Kidney glomerular epithelial cell (primary cell): ENCODE measurements at regions not wholly inside any gene's neighbourhood (a gene's known extent, or its start where the extent isn't known, plus 50 kb on each side); places are given as distances from the start of the nearest gene placed in this dataset.

ENCODE experiments used
- DNase-seq: peaks from one replicate; lab custom pipeline; 2025; lab: John Stamatoyannopoulos, UW

DNA sequence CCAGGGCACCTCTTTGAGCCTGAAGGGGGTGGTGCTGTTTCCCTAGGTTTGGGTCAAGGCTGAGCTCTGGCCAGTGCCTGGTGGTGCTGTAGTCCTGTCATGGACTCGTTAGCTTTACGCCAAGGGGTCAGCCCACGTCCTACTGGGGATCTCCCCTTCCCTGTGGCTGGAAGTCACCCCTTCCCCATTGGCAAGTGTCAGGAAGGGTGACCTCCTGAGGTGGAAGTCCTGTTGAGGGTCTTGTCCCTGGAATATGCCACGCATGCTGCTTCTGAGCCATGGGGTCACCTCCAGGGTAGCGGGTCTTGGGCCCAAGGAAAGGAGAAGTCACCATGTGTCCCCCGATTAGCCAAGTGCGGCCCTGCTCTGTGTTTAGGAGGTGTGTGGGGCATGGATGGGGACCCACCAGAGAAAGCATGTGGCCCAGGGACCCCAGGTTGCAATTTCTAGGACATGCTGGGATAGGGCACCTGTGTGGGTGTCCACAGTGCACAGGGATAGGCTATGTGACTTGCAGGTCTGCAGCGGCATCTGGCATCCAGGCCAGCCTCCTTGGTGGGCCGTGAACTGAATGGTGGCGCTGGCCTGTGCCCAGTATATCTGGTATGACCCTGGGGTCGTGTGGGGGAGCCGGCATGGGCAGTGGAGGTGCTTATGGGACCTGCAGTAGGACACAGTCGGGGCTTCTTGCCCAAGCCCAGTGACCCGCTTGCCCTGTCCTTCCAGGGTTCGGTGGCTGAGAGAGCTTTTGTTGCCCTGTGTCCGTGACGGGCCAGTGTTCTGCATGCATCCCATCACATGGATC lies 226.7 kb downstream of the SNRPN start:
- no peak for DNase-seq

DNA sequence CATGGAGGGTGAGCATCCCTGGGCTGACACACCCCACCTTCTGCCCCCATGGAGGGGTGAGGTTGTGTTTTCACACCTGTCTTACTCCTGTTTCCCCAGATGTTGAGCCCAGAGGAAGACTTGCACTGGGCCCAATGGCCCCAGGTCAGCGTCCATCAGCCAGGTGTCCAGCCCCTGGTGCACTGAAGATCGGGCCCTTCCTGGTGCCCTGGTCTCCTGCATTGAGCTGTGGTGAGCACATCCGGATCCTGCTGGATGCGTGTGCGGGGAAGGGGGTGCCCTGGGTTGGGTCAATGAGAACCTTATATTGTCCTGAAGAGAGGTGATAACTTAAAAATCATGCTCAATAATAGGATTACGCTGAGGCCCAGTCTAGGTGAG lies 227.3 kb downstream of the SNRPN start:
- no peak for DNase-seq

DNA sequence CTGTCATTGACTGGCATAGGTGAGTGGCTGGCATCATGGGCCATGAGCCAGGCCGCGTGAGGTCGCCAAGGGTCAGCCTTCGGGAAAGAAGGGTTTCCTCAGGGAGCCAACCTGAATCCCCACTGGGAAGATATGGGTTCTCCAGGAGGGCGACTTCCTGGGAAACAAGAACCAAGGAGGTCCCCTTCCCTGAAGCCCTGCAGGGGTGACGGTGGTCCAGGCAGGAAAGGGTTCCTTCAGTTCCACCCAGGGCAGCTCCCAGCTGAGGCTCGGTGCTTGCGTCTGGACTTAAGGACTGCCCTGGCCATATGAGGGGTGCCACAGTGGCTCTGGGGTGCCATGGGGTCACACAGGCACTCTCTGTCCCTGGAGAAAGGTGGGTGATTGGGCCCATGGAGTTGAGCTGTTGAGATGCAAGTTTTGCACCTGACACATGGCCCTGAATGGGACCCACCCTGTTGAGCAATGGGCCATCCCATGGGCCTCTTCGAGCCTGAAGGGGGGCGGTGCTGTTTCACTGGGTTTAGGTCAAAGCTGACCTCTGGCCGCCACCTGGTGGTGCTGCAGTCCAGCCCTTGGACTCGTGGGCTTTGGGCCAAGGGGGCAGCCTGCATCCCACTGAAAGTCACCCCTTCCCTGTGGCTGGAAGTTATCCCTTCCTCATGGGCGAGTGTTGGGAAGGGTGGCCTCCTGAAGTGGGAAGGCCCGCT lies 228.1 kb downstream of the SNRPN start:
- DNase-seq: no peak

DNA sequence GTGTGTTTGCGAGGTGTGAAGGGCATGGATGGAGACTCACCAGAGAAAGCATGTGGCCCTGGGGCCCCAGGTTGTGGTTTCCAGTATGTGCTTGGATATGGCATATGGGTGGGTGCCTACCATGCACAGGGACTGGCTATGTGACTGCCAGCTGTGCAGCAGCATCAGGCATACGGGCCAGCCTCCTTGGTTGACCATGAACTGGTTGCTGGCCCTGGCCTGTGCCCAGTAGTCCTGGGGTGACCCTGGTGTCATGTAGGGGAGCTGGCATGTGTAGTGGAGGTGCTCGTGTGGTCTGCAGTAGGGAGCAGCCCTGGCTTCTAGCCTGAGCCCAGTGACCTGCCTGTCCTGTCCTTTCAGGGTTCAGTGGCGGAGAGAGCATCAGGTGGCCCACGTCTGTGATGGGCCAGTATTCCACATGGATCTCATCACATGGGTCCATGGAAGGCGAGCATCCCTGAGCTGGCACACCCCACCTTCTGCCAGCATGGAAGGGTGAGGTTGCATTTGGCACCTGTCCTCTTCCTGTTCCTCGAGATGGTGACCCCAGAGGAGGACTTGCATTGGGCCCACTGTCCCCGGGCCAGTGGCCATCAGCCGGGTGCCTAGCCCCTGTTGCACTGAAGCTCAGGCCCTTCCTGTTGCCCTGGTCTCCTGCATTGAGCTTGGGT lies 228.9 kb downstream of the SNRPN start:
- DNase-seq: no peak

DNA sequence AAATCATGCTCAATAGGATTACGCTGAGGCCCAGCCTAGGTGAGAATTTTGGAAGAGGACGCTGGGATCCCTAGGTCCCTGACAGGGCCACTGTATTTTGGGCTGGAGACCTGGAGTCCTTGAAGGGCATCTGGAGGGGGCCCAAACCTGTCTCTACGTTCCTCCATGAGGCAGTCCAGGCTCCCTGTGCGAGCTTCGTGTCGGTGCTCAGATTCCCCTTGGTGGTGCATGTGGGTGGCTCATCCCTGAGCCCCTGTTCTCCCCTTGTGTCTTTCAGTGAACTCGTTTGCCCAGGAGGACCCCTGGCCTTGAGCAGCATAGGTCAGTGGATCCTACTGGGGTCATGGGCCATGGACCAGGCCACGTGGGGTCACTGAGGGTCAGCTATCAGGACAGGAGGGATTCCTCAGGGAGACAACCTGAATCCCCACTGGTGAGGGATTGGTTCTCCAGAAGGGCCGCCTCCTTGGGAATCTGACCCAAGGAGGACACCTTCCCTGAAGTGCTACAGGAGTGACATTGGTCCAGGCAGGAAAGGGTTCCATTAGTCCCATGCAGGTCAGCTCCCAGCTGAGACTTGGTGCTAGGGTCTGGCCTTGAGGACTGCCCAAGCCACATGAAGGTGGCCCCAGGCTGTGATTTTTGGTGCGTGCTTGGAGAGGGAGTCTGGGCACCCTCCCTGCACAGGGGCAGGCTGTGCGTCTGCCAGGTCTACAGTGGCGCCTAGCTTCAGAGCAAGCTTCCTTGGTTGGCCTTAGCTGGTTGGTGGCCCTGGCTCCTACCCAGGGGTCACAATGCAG lies 229.8 kb downstream of the SNRPN start:
- no peak for DNase-seq

DNA sequence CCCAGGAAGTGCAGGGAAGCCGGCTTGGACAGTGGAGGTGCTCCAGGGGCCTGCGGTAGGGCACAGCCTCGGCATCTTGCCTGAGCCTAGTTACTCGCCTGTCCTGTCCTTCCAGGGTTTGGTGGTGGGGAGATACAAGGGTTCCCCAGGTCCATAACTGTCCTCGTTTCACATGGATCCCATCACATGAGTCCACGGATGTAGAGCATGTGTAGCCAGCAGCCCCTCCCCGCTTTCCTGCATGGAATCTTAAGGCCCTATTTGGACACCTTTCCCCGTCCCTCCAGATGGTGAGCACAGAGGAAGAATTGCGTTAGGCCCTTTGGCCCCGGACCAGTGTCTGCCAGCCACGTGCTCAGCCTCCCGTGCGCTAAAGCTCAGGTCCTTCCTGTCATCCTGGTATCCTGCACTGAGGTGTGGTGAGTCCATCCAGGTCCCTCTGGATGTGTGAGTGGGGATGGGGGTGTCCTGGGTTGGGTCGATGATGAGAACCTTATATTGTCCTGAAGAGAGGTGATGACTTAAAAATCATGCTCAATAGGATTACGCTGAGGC lies 230.4 kb downstream of the SNRPN start:
- no peak for DNase-seq

DNA sequence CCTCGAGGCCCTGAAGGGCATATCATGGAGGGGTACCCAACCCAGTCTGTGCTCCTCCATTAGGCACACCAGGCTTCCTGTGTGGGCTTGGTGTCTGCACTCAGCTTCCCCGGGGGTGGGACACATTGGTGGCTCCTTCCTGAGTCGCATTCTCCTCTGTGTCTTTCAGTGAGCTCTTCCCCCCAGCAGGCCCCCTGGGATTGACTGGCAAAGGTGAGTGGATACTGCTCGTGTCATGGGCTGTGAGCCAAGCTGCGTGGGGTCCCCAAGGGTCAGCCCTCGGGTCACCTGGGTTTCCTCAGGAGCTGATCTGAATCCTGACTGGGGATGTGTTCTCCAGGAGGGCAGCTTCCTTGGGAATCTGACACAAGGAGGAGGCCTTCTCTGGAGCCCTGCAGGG lies 231.0 kb downstream of the SNRPN start:
- no peak for DNase-seq

DNA sequence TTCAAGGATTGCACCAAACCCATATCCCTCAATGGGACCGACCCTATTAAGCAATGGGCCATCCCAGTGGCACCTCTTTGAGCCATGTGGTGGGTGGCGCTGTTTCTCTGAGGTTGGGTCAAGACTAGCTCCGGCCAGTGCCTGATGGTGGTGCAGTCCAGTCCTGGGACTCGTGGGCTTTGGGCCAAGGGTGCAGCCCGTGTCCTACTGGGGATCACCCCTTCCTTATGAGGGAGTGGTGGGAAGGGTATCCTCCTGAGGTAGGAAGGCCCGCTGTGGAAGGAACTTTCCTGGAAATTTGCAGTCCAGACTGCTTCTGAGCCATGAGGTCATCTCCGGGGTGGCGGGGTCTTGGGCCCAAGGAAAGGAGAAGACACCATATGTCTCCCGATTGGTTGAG lies 231.6 kb downstream of the SNRPN start:
- no peak for DNase-seq

DNA sequence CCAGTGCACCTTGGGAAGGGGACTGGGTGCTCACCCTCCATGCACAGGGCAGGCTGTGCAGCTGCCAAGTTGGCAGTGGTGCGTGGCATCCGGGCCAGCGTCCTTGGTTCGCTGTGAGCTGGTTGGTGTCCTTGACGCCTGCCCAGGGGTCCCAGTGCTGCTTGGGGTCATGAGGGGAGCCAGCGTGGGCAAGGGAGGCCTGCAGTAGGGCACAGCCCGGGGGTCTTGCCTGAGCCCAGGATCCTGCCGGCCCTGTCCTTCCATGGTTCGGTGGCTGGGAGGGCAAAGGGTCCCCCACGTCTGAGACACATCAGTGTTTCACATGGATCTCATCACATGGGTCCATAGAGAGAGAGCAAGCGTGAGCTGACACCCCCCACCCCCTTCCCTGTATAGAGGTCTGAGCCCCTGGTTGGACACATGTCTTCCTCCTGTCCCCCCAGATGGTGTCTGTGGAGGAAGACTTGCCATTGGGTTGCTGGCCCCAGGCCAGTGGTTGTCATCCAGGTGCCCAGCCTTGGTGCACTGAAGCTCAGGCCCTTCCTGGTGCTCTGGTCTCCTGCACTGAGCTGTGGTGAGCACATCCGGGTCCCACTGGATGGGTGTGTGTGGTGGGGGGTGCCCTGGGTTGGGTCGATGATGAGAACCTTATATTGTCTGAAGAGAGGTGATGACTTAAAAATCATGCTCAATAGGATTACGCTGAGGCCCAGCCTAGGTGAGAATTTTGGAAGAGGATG lies 232.3 kb downstream of the SNRPN start:
- no peak for DNase-seq

DNA sequence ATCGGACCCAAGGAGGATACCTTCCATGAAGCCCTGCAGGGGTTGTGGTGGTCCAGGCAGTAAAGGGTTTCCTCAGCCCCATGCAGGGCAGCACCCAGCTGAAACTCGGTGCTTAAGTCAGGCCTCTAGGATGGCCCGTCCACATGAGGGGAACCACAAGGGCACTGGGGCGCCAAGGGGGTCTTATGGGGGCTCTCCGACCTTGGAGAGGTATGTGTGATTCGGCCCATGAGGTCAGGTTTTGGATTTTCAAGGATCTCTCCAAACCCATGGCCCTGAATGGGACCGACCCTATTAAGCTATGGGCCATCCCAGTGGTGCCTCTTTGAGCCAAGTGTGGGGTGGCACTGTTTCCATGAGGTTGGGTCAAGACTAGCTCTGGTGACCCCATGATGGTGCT lies 233.3 kb downstream of the SNRPN start:
- no peak for DNase-seq

DNA sequence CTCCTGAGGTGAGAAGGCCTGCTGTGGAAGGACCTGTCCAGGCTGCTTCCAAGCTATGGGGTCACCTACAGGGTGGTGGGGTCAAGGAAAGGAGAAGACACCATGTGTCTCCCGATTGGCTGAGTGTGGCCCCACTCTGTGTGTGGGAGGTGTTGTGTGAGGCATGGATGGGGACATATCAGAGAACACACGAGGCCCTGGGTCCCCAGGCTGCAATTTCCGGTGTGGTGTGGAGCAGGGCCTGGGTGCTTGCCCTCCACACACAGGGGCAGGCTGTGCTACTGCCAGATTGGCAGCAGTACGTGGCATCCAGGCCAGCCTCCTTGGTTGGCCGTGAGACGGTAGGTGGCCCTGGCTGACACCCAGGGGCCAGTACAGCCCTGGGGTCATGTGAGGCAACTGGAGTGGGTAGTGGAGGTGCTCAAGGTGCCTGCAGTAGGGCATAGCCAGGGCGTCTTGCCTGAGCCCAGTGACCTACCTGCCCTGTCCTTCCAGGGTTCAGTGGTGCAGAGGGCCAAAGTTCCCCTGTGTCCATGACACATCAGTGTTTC lies 233.8 kb downstream of the SNRPN start:
- DNase-seq: no peak

DNA sequence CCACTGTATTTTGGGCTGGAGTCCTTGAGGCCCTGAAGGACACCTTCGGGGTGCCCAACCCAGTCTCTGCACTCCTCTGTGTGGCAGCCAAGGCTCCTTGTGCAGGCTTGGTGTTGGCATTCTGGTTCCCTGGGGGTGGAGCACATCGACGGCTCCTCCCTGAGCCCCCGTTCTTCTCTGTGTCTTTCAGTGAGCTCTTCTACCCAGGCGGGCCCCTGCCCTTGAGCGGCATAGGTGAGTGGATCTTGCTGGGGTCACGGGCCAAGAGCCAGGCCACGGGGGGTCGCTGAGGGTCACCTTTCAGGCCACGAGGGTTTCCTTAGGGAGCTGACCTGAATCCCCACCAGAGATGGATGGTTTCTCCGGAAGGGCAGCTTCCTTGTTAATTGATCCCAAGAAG lies 234.8 kb downstream of the SNRPN start:
- no peak for DNase-seq

DNA sequence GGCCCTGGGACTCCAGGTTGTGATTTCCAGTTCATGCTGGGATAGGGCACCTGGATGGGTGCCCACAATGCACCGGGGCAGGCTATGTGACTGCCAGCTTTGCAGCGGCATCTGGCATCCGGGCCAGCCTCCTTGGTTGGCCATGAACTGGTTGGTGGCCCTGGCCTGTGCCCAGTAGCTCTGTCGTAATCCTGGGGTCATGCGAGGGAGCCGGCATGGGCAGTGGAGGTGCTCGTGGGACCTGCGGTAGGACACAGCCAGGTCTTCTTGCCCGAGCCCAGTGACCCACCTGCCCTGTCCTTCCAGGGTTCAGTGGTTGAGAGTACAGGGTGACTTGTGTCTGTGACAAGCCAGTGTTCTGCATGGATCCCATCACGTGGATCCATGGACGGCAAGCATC lies 237.9 kb downstream of the SNRPN start:
- DNase-seq: no peak

DNA sequence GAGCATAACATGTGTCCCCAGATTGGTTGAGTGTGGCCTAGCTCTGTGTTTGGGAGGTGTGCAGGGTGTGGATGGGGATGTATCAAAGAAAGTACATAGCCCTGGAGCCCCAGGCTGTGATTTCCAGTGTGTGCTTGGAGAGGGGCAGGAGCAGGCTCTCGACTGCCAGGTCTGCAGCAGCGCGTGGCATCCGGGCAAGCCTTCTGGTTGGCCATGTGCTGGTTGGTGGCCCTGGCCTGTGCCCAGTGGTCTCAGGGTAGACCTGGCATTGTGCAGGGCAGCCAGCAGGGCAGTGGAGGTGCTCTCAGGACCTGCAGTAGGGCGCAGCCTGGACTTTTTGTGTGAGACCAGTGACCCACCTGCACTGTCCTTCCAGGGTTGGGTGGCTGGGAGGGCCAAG lies 231.5 kb downstream of the UBE3A start:
- no peak for DNase-seq

DNA sequence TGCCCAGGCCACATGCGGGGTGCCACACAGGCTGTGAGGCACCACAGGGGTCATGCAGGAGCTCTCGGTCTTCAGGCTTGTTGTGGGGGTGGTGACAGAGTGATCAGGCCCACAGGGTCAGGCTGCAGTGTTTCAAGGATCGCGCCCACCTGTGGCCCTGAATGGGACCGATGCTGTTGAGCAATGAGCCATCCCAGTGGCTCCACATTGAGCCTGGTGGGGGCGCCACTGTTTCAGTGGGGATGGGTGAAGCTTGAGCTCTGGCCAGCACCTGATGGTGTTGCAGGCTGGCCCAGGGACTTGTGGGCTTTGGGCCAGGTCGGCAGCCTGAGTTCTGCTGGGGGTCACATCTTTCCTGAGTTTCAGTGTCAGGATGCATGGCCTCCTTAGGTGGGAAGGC lies 230.1 kb downstream of the UBE3A start:
- no peak for DNase-seq

DNA sequence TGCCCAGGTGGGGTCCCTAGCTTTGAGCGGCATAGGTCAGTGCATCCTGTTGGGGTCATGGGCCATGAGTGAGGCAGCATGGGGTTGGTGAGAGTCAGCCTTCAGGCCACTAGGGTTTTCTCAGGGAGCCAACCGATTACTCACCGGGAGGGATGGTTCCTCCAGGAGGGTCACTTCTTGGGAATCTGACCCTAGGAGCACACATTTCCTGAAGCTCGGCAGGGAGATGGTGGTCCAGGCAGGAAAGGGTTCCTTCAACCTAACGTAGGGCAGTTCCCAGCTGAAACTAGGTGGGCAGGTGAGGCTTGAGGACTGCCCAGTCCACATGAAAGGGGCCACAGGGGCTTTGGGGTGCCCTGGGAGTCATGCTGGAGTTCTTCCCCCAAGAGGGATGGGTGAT lies 218.0 kb downstream of the UBE3A start:
- DNase-seq: no peak

DNA sequence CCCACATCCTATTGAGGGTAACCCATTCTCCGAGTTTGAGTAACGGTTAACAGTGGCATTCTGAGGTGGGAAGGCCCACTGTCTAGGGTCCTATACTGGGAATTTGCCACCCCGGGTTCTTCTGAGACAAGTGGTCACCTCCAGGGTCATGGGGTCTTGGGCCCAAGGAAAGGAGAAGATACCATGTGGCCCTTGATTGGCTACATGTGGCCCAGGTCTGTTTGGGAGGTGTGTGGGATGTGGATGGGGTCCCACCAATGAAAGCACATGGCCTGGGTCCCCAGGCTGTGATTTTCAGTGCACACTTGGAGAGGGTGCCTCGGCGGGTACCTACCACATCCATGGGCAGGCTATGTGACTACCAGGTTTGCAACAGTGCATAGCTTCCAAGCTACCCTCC lies 214.4 kb downstream of the UBE3A start:
- no peak for DNase-seq

DNA sequence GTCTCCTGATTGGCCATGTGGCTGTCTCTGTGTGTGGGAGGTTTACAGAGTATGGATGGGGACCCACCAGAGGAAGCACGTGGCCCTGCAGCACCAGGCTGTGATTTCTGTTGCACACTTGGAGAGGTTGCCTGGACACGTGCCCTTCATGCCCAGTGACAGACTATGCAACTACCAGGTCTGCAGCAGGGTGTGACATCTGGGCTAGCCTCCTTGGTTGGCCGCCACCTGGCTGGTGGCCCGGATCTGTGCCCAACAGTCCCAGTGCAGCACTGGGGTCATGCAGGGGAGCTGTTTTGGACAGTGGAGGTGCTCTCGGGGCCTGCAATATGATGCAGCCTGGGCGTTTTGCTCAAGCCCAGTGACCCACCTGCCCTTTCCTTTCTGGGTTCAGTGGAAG lies 212.5 kb downstream of the UBE3A start:
- no peak for DNase-seq

DNA sequence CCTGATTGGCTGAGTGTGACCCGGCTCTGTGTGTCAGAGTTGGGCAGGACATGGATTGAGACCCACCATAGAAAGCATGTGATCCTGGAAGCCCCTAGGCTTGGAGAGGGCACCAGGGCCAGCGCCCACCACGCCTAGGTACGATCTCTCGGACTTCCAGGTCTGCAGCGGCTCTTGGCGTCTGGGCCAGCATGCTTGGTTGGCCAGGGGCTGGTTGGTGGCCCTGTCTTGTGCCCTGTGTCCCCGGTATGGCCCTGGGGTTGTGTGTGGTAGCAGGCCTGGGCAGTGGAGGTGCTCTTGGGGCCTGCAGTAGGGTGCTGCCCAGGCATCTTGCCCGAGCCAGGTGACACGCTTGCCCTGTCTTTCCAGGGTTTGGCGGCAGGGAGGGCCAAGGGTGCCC lies 210.6 kb downstream of the UBE3A start:
- DNase-seq: no peak

DNA sequence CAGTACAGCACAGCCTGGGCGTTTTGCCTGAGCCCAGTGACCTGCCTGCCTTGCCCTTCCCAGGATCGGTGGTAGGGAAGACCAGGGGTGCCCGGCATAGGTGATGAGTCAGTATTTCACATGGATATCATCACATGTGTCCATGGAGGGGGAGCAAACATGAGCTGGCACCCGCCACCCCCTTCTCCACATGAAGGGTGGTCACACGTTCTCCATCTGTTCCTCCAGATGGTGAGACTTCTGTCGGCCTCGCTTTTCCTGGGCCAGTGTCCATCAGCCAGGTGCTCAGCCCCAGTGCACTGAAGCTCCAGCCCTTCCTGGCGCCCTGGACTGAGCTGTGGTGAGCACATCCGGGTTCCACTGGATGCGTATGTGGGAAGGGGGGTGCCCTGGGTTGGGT lies 208.4 kb downstream of the UBE3A start:
- DNase-seq: no peak

DNA sequence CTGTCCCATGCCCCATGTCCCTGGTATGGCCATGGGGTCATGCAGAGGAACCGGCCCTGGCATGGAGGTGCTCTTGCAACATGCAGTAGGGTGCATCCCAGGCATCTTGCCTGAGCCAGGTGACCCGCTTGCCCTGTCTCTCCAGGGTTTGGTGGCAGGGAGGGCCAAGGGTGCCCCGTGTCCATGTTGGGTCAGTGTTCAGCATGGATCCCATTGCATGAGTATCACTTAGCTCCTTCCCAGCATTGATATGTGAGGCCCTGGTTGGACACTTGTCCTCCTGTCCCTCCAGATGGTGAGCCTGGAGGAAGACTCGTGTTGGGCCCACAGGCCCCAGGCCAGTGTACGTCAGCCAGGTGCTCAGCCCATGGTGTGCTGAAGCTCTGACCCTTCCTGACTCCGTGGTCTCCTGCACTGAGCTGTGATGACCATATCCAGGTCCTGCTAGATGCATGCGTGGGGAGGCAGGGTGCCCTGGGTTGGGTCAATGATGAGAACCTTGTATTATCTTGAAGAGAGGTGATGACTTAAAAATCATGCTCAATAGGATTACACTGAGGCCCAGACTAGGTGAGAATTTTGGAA lies 205.0 kb downstream of the UBE3A start:
- DNase-seq: no peak
